ENCODE measurements at regions not wholly inside any gene's neighbourhood (a gene's known extent, or its start where the extent isn't known, plus 50 kb on each side); places are given as distances from the start of the nearest gene placed in this dataset.

DNA sequence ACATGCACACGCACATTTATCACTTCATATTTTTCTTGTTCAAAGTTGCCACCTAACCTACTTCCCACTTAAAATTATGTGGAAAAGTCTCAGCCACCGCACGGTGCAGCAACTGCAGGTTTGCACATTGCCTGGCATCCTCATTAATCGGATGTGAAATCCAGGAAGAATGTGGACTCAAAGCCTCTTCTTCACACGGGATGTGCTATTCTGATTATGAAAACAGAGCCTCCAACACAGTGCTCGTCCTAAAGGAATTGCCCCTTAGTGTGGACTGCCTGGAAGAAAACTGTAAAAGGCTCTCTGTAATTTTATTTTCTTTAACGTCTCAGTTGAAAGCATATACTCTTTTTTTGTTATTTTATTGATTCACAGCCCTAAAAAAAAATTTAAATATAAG is 1303.5 kb downstream of the EFNB2 start:
- H3K36me3 ChIP-seq (ENCODE audit: control insufficient read depth, insufficient read depth, low read length), result no peaks in the 10 kb centered on the region
- no peak for DNase-seq
- no peak overlapping the region for H3K4me3 ChIP-seq (ENCODE audit: insufficient read depth, low read depth, low read length, poor library complexity, severe bottlenecking)
- H3K27ac ChIP-seq (ENCODE audit: insufficient read depth, low read length, poor library complexity, severe bottlenecking), result no peak overlapping the region
- no peaks in the 10 kb centered on the region for H3K27me3 ChIP-seq (replicated peaks; ENCODE audit: control insufficient read depth, insufficient read depth, low read length, poor library complexity, severe bottlenecking)
- H3K4me1 ChIP-seq (ENCODE audit: control insufficient read depth, insufficient read depth, low read length, poor library complexity, severe bottlenecking), result no peaks in the 10 kb centered on the region
- H3K9me3 ChIP-seq (ENCODE audit: control insufficient read depth, low read length), result no peaks in the 10 kb centered on the region

DNA sequence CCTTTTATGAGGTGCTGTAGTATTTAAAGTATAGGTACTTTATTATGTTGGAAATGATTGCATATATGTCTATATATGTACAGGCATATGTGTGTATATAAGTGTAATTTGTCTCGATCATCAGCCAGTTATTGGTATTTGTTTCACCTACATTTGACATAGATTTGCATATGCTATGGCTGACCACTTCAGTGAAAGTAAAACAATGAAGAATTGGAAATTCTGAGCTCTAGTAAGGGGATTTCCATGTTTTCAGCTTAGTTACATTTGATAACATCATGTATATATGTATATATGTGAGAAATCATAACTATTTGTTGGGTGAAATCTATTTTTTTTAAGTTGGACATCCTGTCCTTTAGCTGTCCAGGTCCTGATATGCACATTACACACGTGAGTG is 1303.9 kb downstream of the EFNB2 start:
- Histone ChIP-seq H3K36me3 (ENCODE audit: control insufficient read depth, insufficient read depth, low read length) (no peaks in the 10 kb centered on the region), H3K4me1 (ENCODE audit: control insufficient read depth, insufficient read depth, low read length, poor library complexity, severe bottlenecking) (no peaks in the 10 kb centered on the region), H3K9me3 (ENCODE audit: control insufficient read depth, low read length) (no peaks in the 10 kb centered on the region), H3K4me3 (ENCODE audit: insufficient read depth, low read depth, low read length, poor library complexity, severe bottlenecking) (no peak overlapping the region), H3K27ac (ENCODE audit: insufficient read depth, low read length, poor library complexity, severe bottlenecking) (no peak overlapping the region), H3K27me3 (replicated peaks; ENCODE audit: control insufficient read depth, insufficient read depth, low read length, poor library complexity, severe bottlenecking) (no peaks in the 10 kb centered on the region)
- no peak for DNase-seq

GRCh38 chr13:105220881-105221280 is 1314.6 kb downstream of the EFNB2 start:
- Histone ChIP-seq H3K36me3 (ENCODE audit: control insufficient read depth, insufficient read depth, low read length) (no peaks in the 10 kb centered on the region), H3K4me3 (ENCODE audit: insufficient read depth, low read depth, low read length, poor library complexity, severe bottlenecking) (no peak overlapping the region), H3K27ac (ENCODE audit: insufficient read depth, low read length, poor library complexity, severe bottlenecking) (no peak overlapping the region), H3K4me1 (ENCODE audit: control insufficient read depth, insufficient read depth, low read length, poor library complexity, severe bottlenecking) (no peaks in the 10 kb centered on the region), H3K27me3 (replicated peaks; ENCODE audit: control insufficient read depth, insufficient read depth, low read length, poor library complexity, severe bottlenecking) (no peaks in the 10 kb centered on the region), H3K9me3 (ENCODE audit: control insufficient read depth, low read length) (no peaks in the 10 kb centered on the region)
- no peak for DNase-seq

DNA sequence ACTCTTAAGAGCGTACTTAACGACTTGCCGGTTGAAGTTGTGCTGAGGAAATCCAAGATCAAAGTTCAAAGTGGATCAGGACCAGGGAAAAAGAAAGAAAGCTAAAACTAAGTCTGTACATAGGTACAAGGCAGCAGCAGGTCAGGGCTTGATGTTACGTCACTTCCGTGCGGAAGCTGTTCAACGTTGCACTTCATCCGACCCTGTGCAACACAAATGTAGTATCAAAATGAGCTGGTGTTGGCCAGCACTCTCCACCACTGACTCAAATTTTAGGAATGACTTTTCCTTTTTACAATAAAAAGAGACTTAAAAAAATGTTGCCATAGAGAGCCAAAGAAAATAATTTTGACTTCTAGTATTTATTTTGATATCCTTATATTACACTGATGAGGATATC is 1315.4 kb downstream of the EFNB2 start:
- Histone ChIP-seq H3K9me3 (ENCODE audit: control insufficient read depth, low read length) (no peaks in the 10 kb centered on the region), H3K27me3 (replicated peaks; ENCODE audit: control insufficient read depth, insufficient read depth, low read length, poor library complexity, severe bottlenecking) (no peaks in the 10 kb centered on the region), H3K27ac (ENCODE audit: insufficient read depth, low read length, poor library complexity, severe bottlenecking) (no peak overlapping the region), H3K4me3 (ENCODE audit: insufficient read depth, low read depth, low read length, poor library complexity, severe bottlenecking) (no peak overlapping the region), H3K4me1 (ENCODE audit: control insufficient read depth, insufficient read depth, low read length, poor library complexity, severe bottlenecking) (no peaks in the 10 kb centered on the region), H3K36me3 (ENCODE audit: control insufficient read depth, insufficient read depth, low read length) (no peaks in the 10 kb centered on the region)
- no peak for DNase-seq

- H3K4me1 ChIP-seq (ENCODE audit: control insufficient read depth, insufficient read depth, low read length, poor library complexity, severe bottlenecking), result no peaks in the 10 kb centered on the region
- H3K27me3 ChIP-seq (replicated peaks; ENCODE audit: control insufficient read depth, insufficient read depth, low read length, poor library complexity, severe bottlenecking), result no peaks in the 10 kb centered on the region
- H3K36me3 ChIP-seq (ENCODE audit: control insufficient read depth, insufficient read depth, low read length), result no peaks in the 10 kb centered on the region
- no peaks in the 10 kb centered on the region for H3K9me3 ChIP-seq (ENCODE audit: control insufficient read depth, low read length)
- DNase-seq, result no peak
- no peak overlapping the region for H3K4me3 ChIP-seq (ENCODE audit: insufficient read depth, low read depth, low read length, poor library complexity, severe bottlenecking)
- no peak overlapping the region for H3K27ac ChIP-seq (ENCODE audit: insufficient read depth, low read length, poor library complexity, severe bottlenecking)
Measured at GRCh38 chr13:105219651-105220050, 1315.8 kb downstream of the EFNB2 start.

DNA sequence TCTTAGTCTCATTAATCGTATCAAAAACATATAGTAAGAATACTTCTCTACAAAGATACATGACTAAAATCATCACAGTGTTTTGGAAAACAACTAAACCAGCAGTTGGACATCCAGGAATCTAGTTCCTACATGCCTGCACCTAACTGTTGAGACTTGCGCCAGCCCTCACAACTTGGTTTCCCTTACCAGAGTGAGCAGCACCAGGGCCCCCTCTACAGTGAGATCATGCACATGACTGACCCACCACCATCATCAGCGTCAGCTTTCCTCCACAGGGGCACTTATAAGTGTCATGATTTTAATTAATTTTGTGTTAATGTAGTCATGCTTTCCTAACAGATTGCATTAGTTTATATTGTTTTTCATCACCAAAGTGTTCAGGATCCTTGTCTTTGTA is 1322.0 kb downstream of the EFNB2 start:
- Histone ChIP-seq H3K9me3 (ENCODE audit: control insufficient read depth, low read length) (no peaks in the 10 kb centered on the region), H3K4me3 (ENCODE audit: insufficient read depth, low read depth, low read length, poor library complexity, severe bottlenecking) (no peak overlapping the region), H3K4me1 (ENCODE audit: control insufficient read depth, insufficient read depth, low read length, poor library complexity, severe bottlenecking) (no peaks in the 10 kb centered on the region), H3K27ac (ENCODE audit: insufficient read depth, low read length, poor library complexity, severe bottlenecking) (no peak overlapping the region), H3K27me3 (replicated peaks; ENCODE audit: control insufficient read depth, insufficient read depth, low read length, poor library complexity, severe bottlenecking) (no peaks in the 10 kb centered on the region), H3K36me3 (ENCODE audit: control insufficient read depth, insufficient read depth, low read length) (no peaks in the 10 kb centered on the region)
- DNase-seq, result no peak

DNA sequence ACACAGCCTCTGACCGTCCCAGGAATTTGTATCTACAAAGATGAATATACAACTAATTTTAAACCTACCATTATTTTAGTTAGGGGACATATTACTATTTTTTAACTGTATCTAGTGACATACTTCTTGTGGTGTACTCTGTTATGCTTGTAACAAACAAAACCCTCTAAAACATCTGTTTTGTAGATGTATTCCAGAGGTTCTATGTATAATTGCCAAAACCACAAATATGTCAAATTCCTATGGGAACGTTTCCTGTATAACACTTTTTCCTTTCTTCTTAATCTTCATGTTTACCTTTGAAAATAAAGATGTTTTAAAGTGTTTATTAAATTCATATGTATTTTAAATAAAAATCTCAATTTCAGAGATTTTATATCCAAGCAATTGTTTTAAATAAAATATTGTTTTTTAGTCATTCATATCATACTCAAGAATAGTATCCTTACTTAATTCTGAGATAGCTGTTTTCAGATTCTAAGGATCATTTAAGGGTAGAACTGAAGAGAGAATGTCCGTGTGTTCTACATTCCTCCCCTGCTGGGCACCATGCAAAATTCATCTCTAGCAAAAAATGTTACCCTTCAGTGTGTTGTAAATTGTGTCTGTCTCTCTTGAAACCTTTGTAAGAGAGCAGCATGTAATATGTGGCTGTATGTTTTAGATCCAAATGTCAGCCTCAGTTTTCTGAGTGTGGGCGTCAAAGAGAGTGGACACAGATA is 1327.7 kb downstream of the EFNB2 start:
- no peaks in the 10 kb centered on the region for H3K27me3 ChIP-seq (replicated peaks; ENCODE audit: control insufficient read depth, insufficient read depth, low read length, poor library complexity, severe bottlenecking)
- DNase-seq, result no peak
- H3K9me3 ChIP-seq (ENCODE audit: control insufficient read depth, low read length), result no peaks in the 10 kb centered on the region
- H3K27ac ChIP-seq (ENCODE audit: insufficient read depth, low read length, poor library complexity, severe bottlenecking), result no peak overlapping the region
- H3K4me3 ChIP-seq (ENCODE audit: insufficient read depth, low read depth, low read length, poor library complexity, severe bottlenecking), result no peak overlapping the region
- no peaks in the 10 kb centered on the region for H3K4me1 ChIP-seq (ENCODE audit: control insufficient read depth, insufficient read depth, low read length, poor library complexity, severe bottlenecking)
- no peaks in the 10 kb centered on the region for H3K36me3 ChIP-seq (ENCODE audit: control insufficient read depth, insufficient read depth, low read length)

DNA sequence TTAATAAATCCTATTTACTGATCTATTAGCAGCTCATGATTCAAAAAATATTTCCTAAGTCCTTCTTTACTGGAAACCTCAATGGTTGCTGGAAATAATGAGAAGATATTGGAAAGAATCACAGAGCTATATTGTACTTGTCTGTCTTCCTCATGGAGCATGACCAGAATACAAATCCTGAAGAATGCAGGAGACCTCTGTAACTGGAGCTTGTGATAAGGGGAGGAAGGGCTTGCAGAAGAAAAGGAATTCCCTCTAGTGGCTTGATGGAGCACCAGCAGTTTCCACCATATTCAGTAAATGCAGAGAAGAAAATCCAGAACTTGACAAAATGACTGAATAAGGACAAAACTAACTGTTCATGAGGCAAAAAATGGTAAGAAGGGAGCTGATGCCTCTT is 1333.1 kb downstream of the EFNB2 start:
- Histone ChIP-seq H3K27me3 (replicated peaks; ENCODE audit: control insufficient read depth, insufficient read depth, low read length, poor library complexity, severe bottlenecking) (no peaks in the 10 kb centered on the region), H3K4me3 (ENCODE audit: insufficient read depth, low read depth, low read length, poor library complexity, severe bottlenecking) (no peak overlapping the region), H3K36me3 (ENCODE audit: control insufficient read depth, insufficient read depth, low read length) (no peaks in the 10 kb centered on the region), H3K9me3 (ENCODE audit: control insufficient read depth, low read length) (no peaks in the 10 kb centered on the region), H3K27ac (ENCODE audit: insufficient read depth, low read length, poor library complexity, severe bottlenecking) (no peak overlapping the region), H3K4me1 (ENCODE audit: control insufficient read depth, insufficient read depth, low read length, poor library complexity, severe bottlenecking) (no peaks in the 10 kb centered on the region)
- DNase-seq, result no peak

- Histone ChIP-seq H3K36me3 (ENCODE audit: control insufficient read depth, insufficient read depth, low read length) (no peaks in the 10 kb centered on the region), H3K27me3 (replicated peaks; ENCODE audit: control insufficient read depth, insufficient read depth, low read length, poor library complexity, severe bottlenecking) (no peaks in the 10 kb centered on the region), H3K27ac (ENCODE audit: insufficient read depth, low read length, poor library complexity, severe bottlenecking) (no peak overlapping the region), H3K4me3 (ENCODE audit: insufficient read depth, low read depth, low read length, poor library complexity, severe bottlenecking) (no peak overlapping the region), H3K9me3 (ENCODE audit: control insufficient read depth, low read length) (no peaks in the 10 kb centered on the region), H3K4me1 (ENCODE audit: control insufficient read depth, insufficient read depth, low read length, poor library complexity, severe bottlenecking) (no peaks in the 10 kb centered on the region)
- DNase-seq, result no peak
Measured at GRCh38 chr13:105201351-105201750, 1334.1 kb downstream of the EFNB2 start.

GRCh38 chr13:105200181-105200580 is 1335.3 kb downstream of the EFNB2 start:
- no peak for DNase-seq
- Histone ChIP-seq H3K27me3 (replicated peaks; ENCODE audit: control insufficient read depth, insufficient read depth, low read length, poor library complexity, severe bottlenecking) (no peaks in the 10 kb centered on the region), H3K36me3 (ENCODE audit: control insufficient read depth, insufficient read depth, low read length) (no peaks in the 10 kb centered on the region), H3K27ac (ENCODE audit: insufficient read depth, low read length, poor library complexity, severe bottlenecking) (no peak overlapping the region), H3K9me3 (ENCODE audit: control insufficient read depth, low read length) (no peaks in the 10 kb centered on the region), H3K4me3 (ENCODE audit: insufficient read depth, low read depth, low read length, poor library complexity, severe bottlenecking) (no peak overlapping the region), H3K4me1 (ENCODE audit: control insufficient read depth, insufficient read depth, low read length, poor library complexity, severe bottlenecking) (no peaks in the 10 kb centered on the region)
